Pancreas (tissue), 10 donors: ENCODE measurements at regions not wholly inside any gene's neighbourhood (a gene's known extent, or its start where the extent isn't known, plus 50 kb on each side); places are given as distances from the start of the nearest gene placed in this dataset.

Source experiments
- ATAC-seq, 4 donors: fragments of 200-7000 bp; cut with Tn5 transposase; one replicate each; pipeline versions ENCODE4 v1.8.0 to v1.9.1; 2020; ENCODE audit warnings: mild to moderate bottlenecking in 4 of 4, moderate library complexity in 4 of 4
- DNase-seq, 6 donors: peaks; one replicate each; pipeline ENCODE4 v3.0.0-alpha.2; 2020
- FAIRE-seq: peaks from 2 replicates; lab custom pipeline; 2012; peaks lifted over from hg19 to GRCh38; lab: Jason Lieb, UNC
- H3K27ac ChIP-seq, 4 donors: fragments of 200-600 bp; sonication (generic); 1 replicate in 3 of 4; 2 replicates in 1 of 4; pipeline versions ENCODE4 v1.5.0 to v1.8.0; 2020
- H3K27me3 ChIP-seq, 4 donors: fragments of 200-600 bp; one replicate each; pipeline ENCODE4 v1.8.0; 2021
- H3K36me3 ChIP-seq, 3 donors: fragments of 200-600 bp; sonication (generic) in 1 of 3; one replicate each; pipeline versions ENCODE4 v1.5.0 to v1.8.0; 2020 to 2021
- H3K4me1 ChIP-seq, 3 donors: fragments of 200-600 bp; one replicate each; pipeline ENCODE4 v1.8.0; 2021
- H3K4me3 ChIP-seq, 4 donors: fragments of 200-600 bp; sonication (generic) in 2 of 4; one replicate each; pipeline versions ENCODE4 v1.5.0 to v1.8.0; 2020 to 2021
- H3K9me3 ChIP-seq, 4 donors: fragments of 200-600 bp; one replicate each; pipeline ENCODE4 v1.8.0; 2021
- WGBS, 2 donors: extraction: QIAGEN DNeasy Blood & Tissue Kit; methylation state at CpG; one replicate each; pipeline ENCODE4 v1.1.7; 2013; 5-methylcytosine and 5-hydroxymethylcytosine counted together
- intact Hi-C, 3 donors: fragments of 100-400 bp; cut with DNase I; formaldehyde crosslinking; loops; one replicate each; pipeline versions ENCODE4 v1.11.1 to v1.14.2; 2022
- TF ChIP-seq, protein P1 (sequence below), 4 donors: fragments of 200-600 bp; sonication (generic) in 3 of 4; IDR thresholded peaks; one replicate each; pipeline versions ENCODE4 v1.5.0 to v1.8.0; 2021; ENCODE audit warnings: antibody characterized with exemption in 4 of 4
- donor health status: healthy with polysubstance abuse.
- donor health status: DM: no; HTN: no; CAD: no; lungs with moderate emphysema.
- donor health status: DM: no; HTN: no; CAD: no.
- donor health status: control.
- donor health status: control.
- donor health status: Bipolar disorder and iron deficiency.
- donor health status: DM: yes; HTN: yes; CAD: no.
- donor health status: DM: no; HTN: no; CAD: no.
- donor health status: DM: no; HTN: no; CAD: no.
- donor health status: DM: yes; HTN: yes; CAD: no.

DNA sequence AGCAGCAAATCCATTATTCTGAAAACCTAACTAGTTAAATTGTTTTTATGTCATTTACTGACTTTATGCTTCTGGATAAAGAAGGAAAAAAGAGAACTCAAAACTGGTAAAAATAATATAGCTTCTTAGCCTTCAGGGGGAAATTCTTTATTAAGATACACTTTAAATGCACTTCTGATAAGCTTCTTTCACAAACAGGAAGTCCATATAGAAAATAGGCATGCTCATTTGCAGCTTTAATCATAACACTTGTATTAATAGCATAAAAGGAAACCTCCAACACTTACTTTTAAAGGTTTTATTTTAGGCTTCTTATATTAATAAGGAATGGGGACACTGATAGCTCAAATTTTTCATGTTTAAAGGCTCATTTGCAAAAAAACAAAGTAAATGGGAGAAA is 538.0 kb upstream of the SLC35B3 start:
- intact Hi-C loops, result no loop called here
- DNase-seq (no peak), ATAC-seq (no peak), FAIRE-seq (no peak)
- no peaks in the 10 kb centered on the region for H3K9me3 ChIP-seq
- H3K36me3 ChIP-seq, result no peaks in the 10 kb centered on the region
- no peaks in the 10 kb centered on the region for H3K4me1 ChIP-seq
- TF ChIP-seq, protein P1, sequence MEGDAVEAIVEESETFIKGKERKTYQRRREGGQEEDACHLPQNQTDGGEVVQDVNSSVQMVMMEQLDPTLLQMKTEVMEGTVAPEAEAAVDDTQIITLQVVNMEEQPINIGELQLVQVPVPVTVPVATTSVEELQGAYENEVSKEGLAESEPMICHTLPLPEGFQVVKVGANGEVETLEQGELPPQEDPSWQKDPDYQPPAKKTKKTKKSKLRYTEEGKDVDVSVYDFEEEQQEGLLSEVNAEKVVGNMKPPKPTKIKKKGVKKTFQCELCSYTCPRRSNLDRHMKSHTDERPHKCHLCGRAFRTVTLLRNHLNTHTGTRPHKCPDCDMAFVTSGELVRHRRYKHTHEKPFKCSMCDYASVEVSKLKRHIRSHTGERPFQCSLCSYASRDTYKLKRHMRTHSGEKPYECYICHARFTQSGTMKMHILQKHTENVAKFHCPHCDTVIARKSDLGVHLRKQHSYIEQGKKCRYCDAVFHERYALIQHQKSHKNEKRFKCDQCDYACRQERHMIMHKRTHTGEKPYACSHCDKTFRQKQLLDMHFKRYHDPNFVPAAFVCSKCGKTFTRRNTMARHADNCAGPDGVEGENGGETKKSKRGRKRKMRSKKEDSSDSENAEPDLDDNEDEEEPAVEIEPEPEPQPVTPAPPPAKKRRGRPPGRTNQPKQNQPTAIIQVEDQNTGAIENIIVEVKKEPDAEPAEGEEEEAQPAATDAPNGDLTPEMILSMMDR (IDR thresholded peaks at IDR 0.05), result no peak
- no peak overlapping the region for H3K4me3 ChIP-seq
- no peak overlapping the region for H3K27ac ChIP-seq
- H3K27me3 ChIP-seq, result no peaks in the 10 kb centered on the region

DNA sequence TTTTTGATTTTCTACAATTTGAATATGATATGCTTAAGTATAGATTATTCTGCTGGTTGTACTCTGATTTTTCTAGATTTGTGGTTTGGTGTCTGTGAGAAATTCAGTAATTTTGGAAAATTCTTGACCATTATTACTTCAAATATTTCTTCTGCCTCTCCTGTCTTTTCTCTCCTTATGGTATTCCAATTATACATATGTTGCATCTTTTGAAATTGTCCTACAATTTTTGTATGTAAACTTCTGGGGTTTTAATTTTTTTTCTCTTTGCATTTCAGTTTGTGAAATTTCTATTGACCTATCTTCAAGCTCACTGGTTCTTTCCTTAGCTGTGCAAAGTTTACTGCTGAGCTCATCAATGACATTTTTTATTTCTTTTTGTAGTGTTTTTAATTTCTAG is 534.4 kb upstream of the SLC35B3 start:
- no peak for FAIRE-seq
- TF ChIP-seq, protein P1 (IDR thresholded peaks at IDR 0.05), result no peak
- Histone ChIP-seq H3K9me3 (no peaks in the 10 kb centered on the region), H3K4me1 (no peaks in the 10 kb centered on the region), H3K27ac (no peak overlapping the region), H3K36me3 (no peaks in the 10 kb centered on the region), H3K4me3 (no peak overlapping the region), H3K27me3 (no peaks in the 10 kb centered on the region)
- intact Hi-C loops, result no loop called here
- DNase-seq, result no peak
- no peak for ATAC-seq

DNA sequence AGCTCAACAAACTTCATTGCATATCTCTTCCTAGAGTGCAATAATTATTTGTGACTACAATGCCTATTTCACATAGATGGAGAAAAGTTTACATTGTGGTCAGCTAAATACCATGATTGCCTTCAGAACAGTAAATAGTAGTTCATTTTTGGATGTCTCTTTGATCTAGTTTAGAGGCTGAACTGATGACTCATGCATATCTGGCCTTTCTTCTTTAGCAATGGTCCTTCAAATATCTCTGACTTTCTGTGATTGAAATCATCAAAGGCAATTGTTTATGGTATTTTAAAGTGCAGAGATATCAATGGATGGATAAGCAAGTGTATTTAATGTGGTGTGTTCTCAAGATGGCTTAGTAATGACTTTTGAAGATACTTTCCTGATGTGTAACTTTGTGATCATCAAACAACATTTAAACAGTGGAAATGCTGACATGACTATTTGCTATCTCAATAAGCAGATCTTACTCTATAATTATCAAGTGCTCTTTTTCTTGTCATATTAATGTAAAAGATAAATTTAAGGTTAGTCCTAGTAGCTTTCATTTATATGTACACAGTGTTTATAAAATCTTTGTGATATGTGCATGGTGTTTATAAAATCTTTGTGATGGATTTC is 523.7 kb upstream of the SLC35B3 start:
- Histone ChIP-seq H3K4me3 (no peak overlapping the region), H3K36me3 (no peaks in the 10 kb centered on the region), H3K9me3 (no peaks in the 10 kb centered on the region), H3K27me3 (no peaks in the 10 kb centered on the region), H3K4me1 (no peaks in the 10 kb centered on the region), H3K27ac (no peak overlapping the region)
- FAIRE-seq (no peak), ATAC-seq (no peak), DNase-seq (no peak)
- TF ChIP-seq, protein P1 (IDR thresholded peaks at IDR 0.05), result no peak
- intact Hi-C loops, result no loop called here

DNA sequence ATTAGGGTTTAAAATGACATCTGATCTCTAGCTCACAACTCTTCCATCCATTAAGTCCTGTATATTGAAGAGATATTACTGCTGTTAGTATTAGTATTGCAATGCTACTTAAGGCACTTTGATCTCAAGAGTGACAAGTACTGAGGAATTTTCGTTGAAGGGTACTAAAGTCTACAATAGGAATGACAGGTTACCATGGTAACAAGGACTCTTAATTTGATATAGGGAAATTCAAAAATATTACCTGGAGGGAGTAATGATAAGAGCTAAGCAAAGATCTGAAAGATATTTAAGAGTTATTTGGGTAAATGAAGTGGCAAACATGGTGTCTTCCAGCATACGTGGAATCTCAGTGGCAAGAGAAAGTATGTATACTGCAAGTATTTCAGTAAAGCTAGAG is 518.0 kb upstream of the SLC35B3 start:
- no peak for FAIRE-seq

DNA sequence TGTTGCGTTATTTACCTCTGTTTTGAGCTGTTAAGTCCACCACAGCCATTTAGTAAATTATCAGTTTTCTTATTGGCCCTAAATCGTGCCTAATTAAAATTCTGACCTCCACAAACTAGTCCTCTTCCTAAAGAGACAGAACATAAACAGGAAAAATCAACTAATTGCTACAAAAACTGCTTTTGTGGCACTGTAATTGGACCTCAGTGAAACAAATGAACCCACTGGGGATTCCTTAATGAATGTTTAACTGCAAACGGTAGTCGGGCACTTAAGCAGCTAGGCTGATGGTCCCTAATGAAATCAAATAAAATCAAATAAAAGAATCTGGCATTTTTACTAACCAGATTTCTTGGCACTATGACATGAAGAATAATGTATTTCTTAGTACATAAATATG is 513.4 kb upstream of the SLC35B3 start:
- Histone ChIP-seq H3K4me1 (no peaks in the 10 kb centered on the region), H3K36me3 (no peaks in the 10 kb centered on the region), H3K9me3 (no peaks in the 10 kb centered on the region), H3K27ac (no peak overlapping the region), H3K27me3 (no peaks in the 10 kb centered on the region), H3K4me3 (no peak overlapping the region)
- TF ChIP-seq, protein P1 (IDR thresholded peaks at IDR 0.05), result no peak
- ATAC-seq (no peak), DNase-seq (no peak), FAIRE-seq (no peak)
- intact Hi-C loops, result no loop called here
- 40 to 43% methylated on average over 4 of the region's 4 CpGs for WGBS, 2 donors

More for the DNA sequence above, 518.0 kb upstream of the SLC35B3 start:
- ATAC-seq (no peak), DNase-seq (no peak)
- Histone ChIP-seq H3K36me3 (no peaks in the 10 kb centered on the region), H3K27ac (no peak overlapping the region), H3K9me3 (no peaks in the 10 kb centered on the region), H3K27me3 (no peaks in the 10 kb centered on the region), H3K4me1 (no peaks in the 10 kb centered on the region), H3K4me3 (no peak overlapping the region)
- 32 to 36% methylated on average over 2 of the region's 2 CpGs for WGBS, 2 donors
- TF ChIP-seq, protein P1 (IDR thresholded peaks at IDR 0.05), result no peak
- intact Hi-C loops, result no loop called here
